ENCODE measurements at regions not wholly inside any gene's neighbourhood (a gene's known extent, or its start where the extent isn't known, plus 50 kb on each side); places are given as distances from the start of the nearest gene placed in this dataset.

- TF ChIP-seq ZFX (IDR thresholded peaks at IDR 0.05; ENCODE audit: borderline replicate concordance) (no peak), CTCF (IDR thresholded peaks at IDR 0.05) (no peak)
- H3K27ac ChIP-seq = no peak overlapping the region
These were observed 1596.3 kb upstream of the PCDH20 start for GRCh38 chr13:63011996-63012395.

GRCh38 chr13:63010072-63010658, 1594.5 kb upstream of the PCDH20 start:
- H3K27ac ChIP-seq = no peak overlapping the region
- TF ChIP-seq ZFX (IDR thresholded peaks at IDR 0.05; ENCODE audit: borderline replicate concordance) (no peak), CTCF (IDR thresholded peaks at IDR 0.05) (no peak)

- TF ChIP-seq ZFX (IDR thresholded peaks at IDR 0.05; ENCODE audit: borderline replicate concordance) (no peak), CTCF (IDR thresholded peaks at IDR 0.05) (no peak)
- H3K27ac ChIP-seq = no peak overlapping the region
These were observed 1590.0 kb upstream of the PCDH20 start for GRCh38 chr13:63005625-63006024.

GRCh38 chr13:62997696-62998095, 1582.0 kb upstream of the PCDH20 start:
- H3K27ac ChIP-seq = no peak overlapping the region
- TF ChIP-seq ZFX (IDR thresholded peaks at IDR 0.05; ENCODE audit: borderline replicate concordance) = no peak
- TF ChIP-seq CTCF (IDR thresholded peaks at IDR 0.05) = no peak

- TF ChIP-seq ZFX (IDR thresholded peaks at IDR 0.05; ENCODE audit: borderline replicate concordance) (no peak), CTCF (IDR thresholded peaks at IDR 0.05) (no peak)
- no peak overlapping the region for H3K27ac ChIP-seq
These were observed 1581.5 kb upstream of the PCDH20 start for GRCh38 chr13:62997038-62997599.

- no peak for TF ChIP-seq ZFX (IDR thresholded peaks at IDR 0.05; ENCODE audit: borderline replicate concordance)
- TF ChIP-seq CTCF (IDR thresholded peaks at IDR 0.05) = no peak
- H3K27ac ChIP-seq = no peak overlapping the region
These were observed 1558.2 kb upstream of the PCDH20 start for GRCh38 chr13:62973804-62974203.

- no peak overlapping the region for H3K27ac ChIP-seq
- no peak for TF ChIP-seq CTCF (IDR thresholded peaks at IDR 0.05)
- TF ChIP-seq ZFX (IDR thresholded peaks at IDR 0.05; ENCODE audit: borderline replicate concordance) = no peak
These were observed 1548.9 kb upstream of the PCDH20 start for GRCh38 chr13:62964522-62964921.

All from 22Rv1 (cell line).